HG03521 (cell line): ENCODE measurements at regions not wholly inside any gene's neighbourhood (a gene's known extent, or its start where the extent isn't known, plus 50 kb on each side); places are given as distances from the start of the nearest gene placed in this dataset.

Experiments used
- ATAC-seq: cut with Tn5 transposase; IDR thresholded peaks from one replicate; pipeline ENCODE4 v1.9.1; 2021; ENCODE audit warnings: mild to moderate bottlenecking, moderate library complexity; ENCODE audit not compliant: unreplicated experiment

GRCh38 chr6:151699719-151700118 is 107.8 kb upstream of the ESR1 start:
- ATAC-seq: no peak

DNA sequence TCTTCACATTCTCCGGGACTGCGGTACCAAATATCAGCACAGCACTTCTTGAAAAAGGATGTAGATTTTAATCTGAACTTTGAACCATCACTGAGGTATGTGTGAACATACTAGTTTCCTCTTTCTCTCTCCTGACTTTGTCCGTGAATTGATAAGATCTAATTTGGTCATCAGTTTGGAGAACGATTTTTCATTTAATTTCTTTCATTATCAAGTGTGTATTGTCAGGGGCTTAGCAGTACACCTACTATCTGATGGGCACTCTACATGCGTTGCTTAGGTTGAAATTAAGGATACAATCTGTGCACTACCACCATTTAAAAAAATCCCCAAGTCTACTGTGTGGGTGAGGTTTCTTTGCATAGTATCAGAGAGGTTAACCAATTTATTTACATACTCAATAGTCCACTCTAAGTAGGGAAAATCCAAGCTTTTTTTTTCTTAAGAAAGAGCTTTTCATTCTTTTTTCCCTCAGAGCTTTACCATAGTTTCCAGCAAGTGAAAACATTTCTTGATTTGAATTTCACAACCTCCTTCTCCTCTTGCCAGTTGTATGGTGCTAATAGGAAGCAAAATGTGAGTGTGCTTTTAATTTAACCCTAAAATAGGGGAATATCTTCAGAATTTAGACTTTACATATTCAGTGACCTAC is 105.4 kb upstream of the ESR1 start:
- peak; percentile 70 for ATAC-seq

DNA sequence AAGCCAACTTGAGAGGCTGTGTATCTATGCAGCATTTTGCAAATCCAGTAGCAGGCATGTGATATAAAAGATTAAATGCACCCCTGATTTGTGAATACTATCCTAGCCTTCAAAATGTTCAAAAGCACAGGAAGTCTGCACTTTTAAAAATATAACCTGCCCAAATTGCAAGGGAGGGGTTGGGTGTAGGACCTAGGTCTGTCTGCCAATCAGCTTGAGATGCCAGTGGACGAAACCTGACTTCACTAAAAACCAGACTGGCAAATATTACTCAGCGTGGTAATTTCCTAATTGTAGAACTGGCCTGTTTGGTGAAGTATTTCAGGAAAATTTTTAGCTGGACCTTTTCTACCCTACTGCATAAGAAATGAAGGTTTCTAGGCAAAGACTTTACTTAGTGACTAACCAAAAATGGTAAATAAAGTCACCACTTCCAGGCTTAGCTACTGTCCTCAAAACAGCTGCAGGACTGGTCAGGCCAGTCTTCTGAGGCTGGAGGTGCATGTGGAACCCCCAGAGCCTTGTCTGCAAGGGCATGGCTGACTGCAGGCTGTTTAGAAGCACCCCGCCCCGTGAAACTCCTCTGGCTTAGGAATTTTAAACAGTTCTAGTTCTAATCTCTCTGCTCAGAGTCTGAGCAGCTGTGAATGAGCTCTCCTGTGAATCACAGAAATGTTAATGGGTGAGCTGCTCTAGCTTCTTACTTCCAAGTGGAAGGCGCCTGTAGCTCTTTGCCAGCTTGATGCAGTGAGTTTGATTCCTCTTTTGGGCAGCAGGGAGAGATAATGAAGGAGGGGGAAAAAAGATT is 104.4 kb upstream of the ESR1 start:
- ATAC-seq: no peak

GRCh38 chr6:151704383-151704782 is 103.1 kb upstream of the ESR1 start:
- no peak for ATAC-seq

DNA sequence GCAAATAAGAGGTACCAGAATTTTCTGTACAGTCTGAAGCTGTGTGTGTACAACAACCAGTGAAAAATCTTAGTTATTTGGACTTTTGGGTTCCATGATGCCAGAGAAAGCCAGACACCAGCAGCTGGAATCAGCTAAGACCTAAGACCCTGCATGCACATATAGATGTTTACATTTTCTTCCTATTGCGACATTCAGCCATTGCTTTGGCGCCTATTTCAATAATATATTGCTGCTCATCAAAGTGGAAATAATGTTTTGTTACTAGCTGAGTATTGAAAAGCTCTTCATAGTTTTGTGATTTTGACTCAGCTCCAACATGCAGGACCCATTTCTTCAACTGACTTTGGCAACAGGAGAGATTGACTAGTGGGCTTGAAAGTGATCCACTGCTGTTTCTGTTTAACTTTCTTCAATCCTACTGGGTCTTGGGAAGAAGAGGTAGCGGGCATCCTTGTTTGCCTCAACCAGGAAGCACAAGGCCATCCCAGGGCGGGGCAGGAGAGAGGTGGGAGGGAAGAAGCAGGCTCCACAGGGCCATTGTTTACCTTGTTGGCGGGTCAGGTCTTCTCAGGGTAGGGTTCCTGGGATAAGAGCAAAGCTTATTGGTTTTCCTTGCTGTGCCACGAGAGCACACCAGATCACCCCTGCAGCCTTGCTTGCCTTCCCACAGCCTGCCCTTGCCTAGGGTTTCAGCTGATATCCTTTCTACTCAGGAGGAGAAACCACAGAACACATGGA is 101.3 kb upstream of the ESR1 start:
- no peak for ATAC-seq

DNA sequence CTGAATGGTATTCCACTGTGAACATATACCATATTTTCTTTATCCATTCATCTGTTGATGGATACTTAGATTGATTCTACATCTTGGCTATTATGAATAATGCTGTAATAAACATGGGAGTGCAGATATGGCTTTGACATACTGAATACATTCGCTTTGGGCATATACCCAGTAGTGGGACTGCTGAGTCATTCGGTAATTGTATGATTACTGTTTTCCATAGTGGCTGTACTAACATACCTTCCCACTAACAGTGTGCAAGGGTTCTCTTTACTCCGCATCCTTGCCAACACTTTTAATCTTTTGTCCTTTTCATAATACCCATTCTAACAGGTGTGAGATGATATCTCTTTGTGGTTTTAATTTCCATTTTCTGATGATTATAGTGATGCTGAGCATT is 98.2 kb upstream of the ESR1 start:
- ATAC-seq: no peak

DNA sequence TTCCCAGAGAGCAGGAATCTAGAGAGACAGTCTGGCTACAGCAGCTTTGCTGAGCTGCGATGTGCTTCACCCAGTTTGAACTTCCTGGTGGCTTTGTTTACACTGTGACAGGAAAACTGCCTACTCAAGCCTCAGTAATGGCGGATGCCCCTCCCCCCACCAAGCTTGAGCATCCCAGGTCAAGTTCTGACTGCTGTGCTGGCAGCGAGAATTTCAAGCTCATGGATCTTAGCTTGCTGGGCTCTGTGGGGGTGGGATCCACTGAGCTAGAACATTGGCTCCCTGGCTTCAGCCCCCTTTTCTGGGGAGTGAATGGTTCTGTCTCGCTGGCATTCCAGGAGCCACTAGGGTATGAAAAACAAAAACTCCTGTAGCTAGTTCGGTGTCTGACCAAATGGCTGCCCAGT is 91.0 kb upstream of the ESR1 start:
- no peak for ATAC-seq

GRCh38 chr6:151719070-151719469 is 88.4 kb upstream of the ESR1 start:
- no peak for ATAC-seq

- no peak for ATAC-seq
Observed at GRCh38 chr6:151721146-151721545, 86.3 kb upstream of the ESR1 start.

- ATAC-seq: no peak
Observed at GRCh38 chr6:151721671-151722070, 85.8 kb upstream of the ESR1 start.

DNA sequence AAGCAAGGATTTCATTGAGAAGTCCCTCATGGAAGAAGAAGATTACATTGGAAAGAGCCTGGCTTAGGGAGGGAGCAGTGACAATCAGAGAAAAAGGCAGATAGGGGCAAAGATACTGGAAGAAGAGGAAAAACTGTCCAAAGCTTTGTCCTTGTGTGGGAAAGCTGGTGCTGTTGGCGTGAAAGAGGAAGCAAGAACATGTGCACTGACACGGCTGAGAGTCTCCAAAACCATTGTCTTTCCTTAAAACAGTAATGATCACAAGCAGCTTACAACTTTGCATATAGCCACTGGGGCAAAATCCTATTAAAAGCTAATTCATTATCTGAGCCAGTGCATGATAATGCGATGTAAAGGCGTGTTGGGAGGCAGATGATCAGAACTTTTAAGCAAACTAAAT is 85.1 kb upstream of the ESR1 start:
- no peak for ATAC-seq

DNA sequence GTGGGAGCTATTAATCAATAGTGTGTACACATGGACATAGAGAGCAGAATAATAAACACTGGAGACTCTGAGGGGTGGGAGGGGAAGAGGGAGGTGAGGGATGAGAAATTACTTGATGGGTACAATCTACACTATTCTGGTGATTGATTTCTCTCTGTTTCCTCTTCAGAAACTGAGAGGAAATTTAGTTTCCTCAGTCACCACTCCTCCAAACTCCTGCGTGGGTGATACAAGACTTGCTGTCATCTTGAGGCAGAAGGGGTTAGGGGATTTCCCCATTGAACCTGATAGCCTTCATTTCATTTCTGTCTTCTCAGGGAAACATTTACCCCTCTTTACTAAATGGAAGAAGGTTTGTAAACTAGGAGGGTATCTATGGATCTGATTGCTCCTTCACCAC is 84.3 kb upstream of the ESR1 start:
- peak; percentile 73 for ATAC-seq

- no peak for ATAC-seq
Observed at GRCh38 chr6:151729829-151730495, 77.5 kb upstream of the ESR1 start.

DNA sequence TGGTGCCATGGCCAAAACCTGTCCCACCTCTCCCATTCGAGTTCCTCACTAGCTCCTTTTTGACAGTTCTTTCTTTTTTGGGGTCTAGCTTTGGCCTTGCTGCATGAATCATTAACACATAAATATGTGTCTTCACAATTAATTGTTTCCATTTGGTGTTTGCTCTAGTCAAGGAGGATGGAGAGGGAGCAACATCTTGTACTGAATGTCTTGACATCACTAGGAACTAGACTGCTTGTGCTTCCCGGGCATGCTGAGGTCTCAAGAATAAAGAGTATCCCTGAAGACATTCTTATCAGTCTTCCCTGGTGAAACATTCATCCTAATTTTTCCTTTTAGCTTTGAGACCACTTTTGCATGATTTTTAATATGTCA is 77.0 kb upstream of the ESR1 start:
- ATAC-seq: no peak

GRCh38 chr6:151731313-151731712 is 76.2 kb upstream of the ESR1 start:
- ATAC-seq: no peak

GRCh38 chr6:151733680-151734320 is 73.7 kb upstream of the ESR1 start:
- no peak for ATAC-seq

DNA sequence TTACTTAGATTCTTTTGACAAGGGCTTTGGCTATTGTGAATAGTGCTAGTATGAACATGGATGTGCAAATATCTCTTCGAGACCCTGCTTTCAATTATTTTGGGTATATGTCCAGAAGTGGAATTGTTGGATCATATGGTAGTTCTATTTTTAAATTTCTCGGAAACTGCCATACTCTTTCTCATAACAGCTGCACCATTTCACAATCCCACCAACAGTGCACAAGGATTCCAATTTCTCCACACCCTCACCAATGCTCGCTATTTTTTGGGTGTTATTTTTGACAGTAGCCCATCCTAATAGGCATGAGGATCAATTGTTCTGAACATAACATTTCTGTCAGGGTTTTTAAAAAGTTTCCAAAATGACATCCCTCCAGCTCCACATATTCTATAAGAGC is 69.2 kb upstream of the ESR1 start:
- ATAC-seq: no peak

DNA sequence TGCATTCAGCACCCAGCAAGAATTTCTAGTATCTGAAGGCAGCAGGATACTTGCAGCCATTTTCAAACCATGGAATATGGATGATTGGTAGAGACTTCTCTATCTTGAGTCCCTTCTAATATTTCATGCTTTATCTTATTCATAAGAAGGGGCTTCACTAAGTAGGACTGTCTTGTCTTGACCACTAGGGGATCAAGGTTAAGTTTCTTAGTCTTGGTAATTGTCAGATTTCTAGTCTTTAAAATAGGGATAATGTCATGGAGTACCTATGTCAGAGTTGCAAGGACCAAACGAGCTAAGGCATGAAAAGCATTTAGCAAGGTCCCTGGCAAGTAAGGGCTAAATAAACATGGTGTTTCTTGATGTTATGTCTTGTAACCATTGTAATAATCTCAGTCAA is 68.5 kb upstream of the ESR1 start:
- ATAC-seq: no peak

- ATAC-seq: no peak
Observed at GRCh38 chr6:151740820-151741219, 66.7 kb upstream of the ESR1 start.

- ATAC-seq: no peak
Observed at GRCh38 chr6:151747896-151748295, 59.6 kb upstream of the ESR1 start.

GRCh38 chr6:151749341-151749740 is 58.1 kb upstream of the ESR1 start:
- ATAC-seq: no peak
